Activated naive CD8-positive, alpha-beta T cell treated with anti-CD3 and anti-CD28 coated beads, Interleukin-2, amount 10 ng/mL, durations not matched to agents 7 days and 5 days (primary cell): ENCODE measurements at regions not wholly inside any gene's neighbourhood (a gene's known extent, or its start where the extent isn't known, plus 50 kb on each side); places are given as distances from the start of the nearest gene placed in this dataset.

ENCODE experiments used
- ATAC-seq: fragments of 150-1000 bp; cut with Tn5 transposase; one replicate; pipeline ENCODE4 v1.10.0; 2021; ENCODE audit warnings: low read depth, moderate library complexity
- POLR2A ChIA-PET: fragments of 350-600 bp; sonication (Branson Sonifier 250); formaldehyde crosslinking; loops from one replicate; lab custom pipeline; 2021; ENCODE audit warnings: antibody characterized with exemption; lab: Charles Lee
- DNase-seq: peaks from one replicate; pipeline ENCODE4 v3.0.0; 2021
- H3K27ac Mint-ChIP-seq: one replicate; pipeline ENCODE4 v1.8.0; 2022; ENCODE audit warnings: mild to moderate bottlenecking, mixed read lengths
- H3K27me3 Mint-ChIP-seq: one replicate; pipeline ENCODE4 v1.8.0; 2022; ENCODE audit warnings: mild to moderate bottlenecking, moderate library complexity, mixed read lengths
- H3K36me3 Mint-ChIP-seq: one replicate; pipeline ENCODE4 v1.8.0; 2021; ENCODE audit warnings: mild to moderate bottlenecking, mixed read lengths
- H3K4me1 Mint-ChIP-seq: one replicate; pipeline ENCODE4 v1.8.0; 2021; ENCODE audit warnings: mixed read lengths
- H3K4me3 Mint-ChIP-seq: one replicate; pipeline ENCODE4 v1.8.0; 2022; ENCODE audit warnings: mild to moderate bottlenecking, moderate library complexity, mixed read lengths
- H3K9me3 Mint-ChIP-seq: one replicate; pipeline ENCODE4 v1.8.0; 2021; ENCODE audit warnings: mixed read lengths

- POLR2A ChIA-PET: no interaction called here
- Mint-ChIP-seq H3K27ac (no peak overlapping the region), H3K36me3 (no peaks in the 10 kb centered on the region), H3K4me1 (peaks cover 5% of the 10 kb centered on the region), H3K4me3 (no peak overlapping the region), H3K9me3 (no peaks in the 10 kb centered on the region), H3K27me3 (peaks cover 5% of the 10 kb centered on the region)
- DNase-seq (no peak), ATAC-seq (no peak)
These were observed 76.2 kb upstream of the UPP2 start for GRCh38 chr2:158025255-158025996.

- Mint-ChIP-seq H3K27me3 (peaks cover 5% of the 10 kb centered on the region), H3K4me1 (peaks cover 5% of the 10 kb centered on the region), H3K4me3 (no peak overlapping the region), H3K27ac (no peak overlapping the region), H3K9me3 (no peaks in the 10 kb centered on the region), H3K36me3 (no peaks in the 10 kb centered on the region)
- POLR2A ChIA-PET: no interaction called here
- ATAC-seq: peak; percentile 60
- DNase-seq: peak; percentile 51
These were observed 77.3 kb upstream of the UPP2 start for GRCh38 chr2:158024288-158024898.

GRCh38 chr2:158022888-158023287 lies 78.8 kb upstream of the UPP2 start:
- peaks cover 5% of the 10 kb centered on the region for H3K4me1 Mint-ChIP-seq
- no peak for DNase-seq
- no peak overlapping the region for H3K4me3 Mint-ChIP-seq
- H3K27me3 Mint-ChIP-seq: peaks cover 6% of the 10 kb centered on the region
- ATAC-seq: no peak
- H3K9me3 Mint-ChIP-seq: no peaks in the 10 kb centered on the region
- H3K36me3 Mint-ChIP-seq: no peaks in the 10 kb centered on the region
- POLR2A ChIA-PET: no interaction called here
- H3K27ac Mint-ChIP-seq: no peak overlapping the region

- no peaks in the 10 kb centered on the region for H3K9me3 Mint-ChIP-seq
- no peak overlapping the region for H3K27ac Mint-ChIP-seq
- H3K27me3 Mint-ChIP-seq: peaks cover 6% of the 10 kb centered on the region
- H3K4me1 Mint-ChIP-seq: peaks cover 5% of the 10 kb centered on the region
- no peak for ATAC-seq
- POLR2A ChIA-PET: no interaction called here
- H3K36me3 Mint-ChIP-seq: no peaks in the 10 kb centered on the region
- DNase-seq: no peak
- no peak overlapping the region for H3K4me3 Mint-ChIP-seq
These were observed 80.5 kb upstream of the UPP2 start for GRCh38 chr2:158021226-158021625.

GRCh38 chr2:158015428-158016076 lies 86.1 kb upstream of the UPP2 start:
- H3K4me3 Mint-ChIP-seq: no peak overlapping the region
- H3K9me3 Mint-ChIP-seq: no peaks in the 10 kb centered on the region
- H3K36me3 Mint-ChIP-seq: no peaks in the 10 kb centered on the region
- peaks cover 10% of the 10 kb centered on the region for H3K27me3 Mint-ChIP-seq
- DNase-seq (no peak), ATAC-seq (no peak)
- H3K27ac Mint-ChIP-seq: no peak overlapping the region
- POLR2A ChIA-PET: no interaction called here
- peaks cover 5% of the 10 kb centered on the region for H3K4me1 Mint-ChIP-seq

GRCh38 chr2:158013891-158014290 lies 87.8 kb upstream of the UPP2 start:
- Mint-ChIP-seq H3K27me3 (peaks cover 10% of the 10 kb centered on the region), H3K27ac (no peak overlapping the region), H3K4me1 (peaks cover 5% of the 10 kb centered on the region), H3K4me3 (no peak overlapping the region), H3K9me3 (no peaks in the 10 kb centered on the region), H3K36me3 (no peaks in the 10 kb centered on the region)
- ATAC-seq (no peak), DNase-seq (no peak)
- POLR2A ChIA-PET: interaction anchor here (0.8 kb wide), 1 partner anchor 116 kb away, joined by 5 read pairs; no protein-coding TSS in a partner anchor

- H3K4me3 Mint-ChIP-seq: no peak overlapping the region
- H3K36me3 Mint-ChIP-seq: no peaks in the 10 kb centered on the region
- peaks cover 7% of the 10 kb centered on the region for H3K4me1 Mint-ChIP-seq
- H3K27ac Mint-ChIP-seq: no peak overlapping the region
- H3K9me3 Mint-ChIP-seq: no peaks in the 10 kb centered on the region
- ATAC-seq: no peak
- POLR2A ChIA-PET: no interaction called here
- DNase-seq: no peak
- H3K27me3 Mint-ChIP-seq: peaks cover 10% of the 10 kb centered on the region
These were observed 90.5 kb upstream of the UPP2 start for GRCh38 chr2:158011055-158011771.

GRCh38 chr2:158009399-158009798 lies 92.3 kb upstream of the UPP2 start:
- Mint-ChIP-seq H3K4me3 (no peak overlapping the region), H3K4me1 (peaks cover 6% of the 10 kb centered on the region), H3K27ac (no peak overlapping the region), H3K36me3 (no peaks in the 10 kb centered on the region), H3K9me3 (no peaks in the 10 kb centered on the region), H3K27me3 (peaks cover 7% of the 10 kb centered on the region)
- ATAC-seq (no peak), DNase-seq (no peak)
- POLR2A ChIA-PET: no interaction called here

- ATAC-seq: peak; percentile 68
- no peak overlapping the region for H3K27ac Mint-ChIP-seq
- no peaks in the 10 kb centered on the region for H3K9me3 Mint-ChIP-seq
- H3K36me3 Mint-ChIP-seq: no peaks in the 10 kb centered on the region
- no peak overlapping the region for H3K4me3 Mint-ChIP-seq
- POLR2A ChIA-PET: interaction anchor here (0.7 kb wide), 1 partner anchor 131 kb away, joined by 3 read pairs; no protein-coding TSS in a partner anchor
- H3K27me3 Mint-ChIP-seq: peaks cover 7% of the 10 kb centered on the region
- peaks cover 6% of the 10 kb centered on the region for H3K4me1 Mint-ChIP-seq
- no peak for DNase-seq
These were observed 94.5 kb upstream of the UPP2 start for GRCh38 chr2:158006961-158007719.

- Mint-ChIP-seq H3K27me3 (no peaks in the 10 kb centered on the region), H3K4me3 (no peak overlapping the region), H3K36me3 (no peaks in the 10 kb centered on the region), H3K4me1 (peaks cover 2% of the 10 kb centered on the region), H3K9me3 (no peaks in the 10 kb centered on the region), H3K27ac (no peak overlapping the region)
- DNase-seq: no peak
- POLR2A ChIA-PET: no interaction called here
- no peak for ATAC-seq
These were observed 97.4 kb upstream of the UPP2 start for GRCh38 chr2:158004126-158004764.

GRCh38 chr2:158002079-158002478 lies 99.6 kb upstream of the UPP2 start:
- no peak for ATAC-seq
- no peak for DNase-seq
- peaks cover 4% of the 10 kb centered on the region for H3K9me3 Mint-ChIP-seq
- H3K4me1 Mint-ChIP-seq: no peaks in the 10 kb centered on the region
- H3K36me3 Mint-ChIP-seq: no peaks in the 10 kb centered on the region
- H3K4me3 Mint-ChIP-seq: no peak overlapping the region
- H3K27ac Mint-ChIP-seq: no peak overlapping the region
- POLR2A ChIA-PET: interaction anchor here (0.6 kb wide), 1 partner anchor 563 kb away, joined by 3 read pairs; no protein-coding TSS in a partner anchor
- H3K27me3 Mint-ChIP-seq: no peaks in the 10 kb centered on the region

GRCh38 chr2:157996799-157997198 lies 104.9 kb upstream of the UPP2 start:
- H3K4me1 Mint-ChIP-seq: no peaks in the 10 kb centered on the region
- no peak for ATAC-seq
- POLR2A ChIA-PET: no interaction called here

More at GRCh38 chr2:157996799-157997198, 104.9 kb upstream of the UPP2 start:
- no peak overlapping the region for H3K27ac Mint-ChIP-seq
- peaks cover 4% of the 10 kb centered on the region for H3K9me3 Mint-ChIP-seq
- H3K27me3 Mint-ChIP-seq: no peaks in the 10 kb centered on the region
- H3K36me3 Mint-ChIP-seq: no peaks in the 10 kb centered on the region
- H3K4me3 Mint-ChIP-seq: no peak overlapping the region
- no peak for DNase-seq
